ENCODE measurements at regions not wholly inside any gene's neighbourhood (a gene's known extent, or its start where the extent isn't known, plus 50 kb on each side); places are given as distances from the start of the nearest gene placed in this dataset.

DNA sequence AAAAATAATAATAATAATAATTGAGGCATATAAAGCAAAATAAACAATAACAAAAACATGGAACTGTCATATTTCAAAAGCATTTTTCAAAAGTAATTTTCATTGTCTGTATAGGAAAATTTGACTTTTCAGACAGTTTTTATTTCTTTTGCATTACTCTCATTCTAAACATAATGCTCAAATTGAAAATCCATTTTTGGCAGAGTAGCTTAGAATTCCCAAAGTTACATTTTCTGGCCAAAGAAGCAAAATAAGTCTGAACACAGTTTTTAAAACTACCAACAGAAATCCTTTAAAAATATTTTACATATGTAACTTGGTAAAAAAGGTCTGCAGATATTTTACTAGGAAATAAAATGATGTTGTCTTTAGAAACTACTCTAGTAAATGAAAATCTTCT, 535.4 kb downstream of the ANKRD7 start:
- ATAC-seq, result no peak
- Histone ChIP-seq H3K4me1 (no peaks in the 10 kb centered on the region), H3K9me3 (no peaks in the 10 kb centered on the region), H3K4me3 (no peak overlapping the region), H3K27ac (no peak overlapping the region), H3K27me3 (no peaks in the 10 kb centered on the region), H3K36me3 (no peaks in the 10 kb centered on the region)
- no peak for DNase-seq
- intact Hi-C loops (cut with DNase I; ENCODE audit: low total_unique reads), result no loop called here
- TF ChIP-seq POLR2A (IDR thresholded peaks at IDR 0.05), result no peak
- TF ChIP-seq, protein P1, sequence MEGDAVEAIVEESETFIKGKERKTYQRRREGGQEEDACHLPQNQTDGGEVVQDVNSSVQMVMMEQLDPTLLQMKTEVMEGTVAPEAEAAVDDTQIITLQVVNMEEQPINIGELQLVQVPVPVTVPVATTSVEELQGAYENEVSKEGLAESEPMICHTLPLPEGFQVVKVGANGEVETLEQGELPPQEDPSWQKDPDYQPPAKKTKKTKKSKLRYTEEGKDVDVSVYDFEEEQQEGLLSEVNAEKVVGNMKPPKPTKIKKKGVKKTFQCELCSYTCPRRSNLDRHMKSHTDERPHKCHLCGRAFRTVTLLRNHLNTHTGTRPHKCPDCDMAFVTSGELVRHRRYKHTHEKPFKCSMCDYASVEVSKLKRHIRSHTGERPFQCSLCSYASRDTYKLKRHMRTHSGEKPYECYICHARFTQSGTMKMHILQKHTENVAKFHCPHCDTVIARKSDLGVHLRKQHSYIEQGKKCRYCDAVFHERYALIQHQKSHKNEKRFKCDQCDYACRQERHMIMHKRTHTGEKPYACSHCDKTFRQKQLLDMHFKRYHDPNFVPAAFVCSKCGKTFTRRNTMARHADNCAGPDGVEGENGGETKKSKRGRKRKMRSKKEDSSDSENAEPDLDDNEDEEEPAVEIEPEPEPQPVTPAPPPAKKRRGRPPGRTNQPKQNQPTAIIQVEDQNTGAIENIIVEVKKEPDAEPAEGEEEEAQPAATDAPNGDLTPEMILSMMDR (IDR thresholded peaks at IDR 0.05 in 4 of 5, conservative IDR thresholded peaks at IDR 0.05 in 1 of 5), result no peak
- in situ Hi-C loops (cut with MboI; ENCODE audit: low sequenced_read_pairs in 4 of 4), result no loop called here

DNA sequence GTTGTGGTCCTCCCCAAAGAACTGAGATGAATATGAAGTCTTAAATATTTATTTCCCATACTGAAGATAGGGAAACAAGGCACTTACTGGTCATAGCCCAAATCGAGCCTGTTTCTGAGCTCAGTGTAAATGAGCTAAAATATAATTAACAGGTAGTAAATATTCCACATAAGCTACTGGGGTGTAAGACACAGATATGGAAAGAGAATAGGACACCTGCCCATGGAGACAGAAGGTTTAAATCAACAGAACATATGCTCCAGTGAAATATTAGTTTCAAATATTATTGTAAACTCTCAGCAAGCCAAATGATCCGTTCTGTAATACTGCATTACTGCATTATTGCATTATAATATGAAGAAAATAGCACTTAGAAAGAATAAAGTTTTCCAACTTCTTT, 537.9 kb downstream of the ANKRD7 start:
- H3K27me3 ChIP-seq, result no peaks in the 10 kb centered on the region
- DNase-seq (no peak), ATAC-seq (no peak)
- no peaks in the 10 kb centered on the region for H3K4me1 ChIP-seq
- no peak overlapping the region for H3K27ac ChIP-seq
- intact Hi-C loops (cut with DNase I; ENCODE audit: low total_unique reads), result no loop called here
- in situ Hi-C loops (cut with MboI; ENCODE audit: low sequenced_read_pairs in 4 of 4), result no loop called here
- H3K36me3 ChIP-seq, result no peaks in the 10 kb centered on the region
- H3K9me3 ChIP-seq, result no peaks in the 10 kb centered on the region
- TF ChIP-seq, protein P1 (IDR thresholded peaks at IDR 0.05 in 4 of 5, conservative IDR thresholded peaks at IDR 0.05 in 1 of 5), result no peak
- TF ChIP-seq POLR2A (IDR thresholded peaks at IDR 0.05), result no peak
- H3K4me3 ChIP-seq, result no peak overlapping the region

GRCh38 chr7:118764221-118764620, 539.7 kb downstream of the ANKRD7 start:
- DNase-seq (no peak), ATAC-seq (no peak)
- Histone ChIP-seq H3K4me1 (no peaks in the 10 kb centered on the region), H3K27me3 (no peaks in the 10 kb centered on the region), H3K4me3 (no peak overlapping the region), H3K36me3 (no peaks in the 10 kb centered on the region), H3K9me3 (no peaks in the 10 kb centered on the region), H3K27ac (no peak overlapping the region)
- TF ChIP-seq POLR2A (IDR thresholded peaks at IDR 0.05), result no peak
- TF ChIP-seq, protein P1 (IDR thresholded peaks at IDR 0.05 in 4 of 5, conservative IDR thresholded peaks at IDR 0.05 in 1 of 5), result no peak
- in situ Hi-C loops (cut with MboI; ENCODE audit: low sequenced_read_pairs in 4 of 4) (no loop called here), intact Hi-C loops (cut with DNase I; ENCODE audit: low total_unique reads) (no loop called here)

GRCh38 chr7:118771672-118772071, 547.2 kb downstream of the ANKRD7 start:
- in situ Hi-C loops (cut with MboI; ENCODE audit: low sequenced_read_pairs in 4 of 4) (no loop called here), intact Hi-C loops (cut with DNase I; ENCODE audit: low total_unique reads) (no loop called here)
- no peak for ATAC-seq
- H3K4me3 ChIP-seq, result no peak overlapping the region
- no peak for TF ChIP-seq POLR2A (IDR thresholded peaks at IDR 0.05)
- TF ChIP-seq, protein P1 (IDR thresholded peaks at IDR 0.05 in 4 of 5, conservative IDR thresholded peaks at IDR 0.05 in 1 of 5), result no peak
- H3K9me3 ChIP-seq, result no peaks in the 10 kb centered on the region
- H3K27me3 ChIP-seq, result no peaks in the 10 kb centered on the region
- no peak for DNase-seq
- no peaks in the 10 kb centered on the region for H3K36me3 ChIP-seq
- no peaks in the 10 kb centered on the region for H3K4me1 ChIP-seq
- H3K27ac ChIP-seq, result no peak overlapping the region

GRCh38 chr7:118777308-118777707, 552.8 kb downstream of the ANKRD7 start:
- Histone ChIP-seq H3K4me3 (no peak overlapping the region), H3K36me3 (no peaks in the 10 kb centered on the region), H3K27ac (no peak overlapping the region), H3K27me3 (no peaks in the 10 kb centered on the region), H3K9me3 (no peaks in the 10 kb centered on the region), H3K4me1 (no peaks in the 10 kb centered on the region)
- in situ Hi-C loops (cut with MboI; ENCODE audit: low sequenced_read_pairs in 4 of 4), result no loop called here
- DNase-seq (no peak), ATAC-seq (no peak)
- TF ChIP-seq, protein P1 (IDR thresholded peaks at IDR 0.05 in 4 of 5, conservative IDR thresholded peaks at IDR 0.05 in 1 of 5), result no peak
- no peak for TF ChIP-seq POLR2A (IDR thresholded peaks at IDR 0.05)
- intact Hi-C loops (cut with DNase I; ENCODE audit: low total_unique reads), result no loop called here

Data from gastrocnemius medialis (tissue), 4 donors.